VCaP (cell line): ENCODE measurements at regions not wholly inside any gene's neighbourhood (a gene's known extent, or its start where the extent isn't known, plus 50 kb on each side); places are given as distances from the start of the nearest gene placed in this dataset.

Experiments used
- H3K27ac ChIP-seq: fragments of 450-650 bp; 2 replicates; pipeline ENCODE4 v1.5.1; 2017
- CTCF ChIP-seq: fragments of 450-650 bp; conservative IDR thresholded peaks from 2 replicates; pipeline ENCODE4 v1.5.1; 2017; ENCODE audit warnings: mild to moderate bottlenecking, moderate library complexity

GRCh38 chr10:59125666-59126065, 50.8 kb upstream of the PHYHIPL start:
- TF ChIP-seq CTCF, result no peak
- H3K27ac ChIP-seq, result no peak overlapping the region

- H3K27ac ChIP-seq, result no peak overlapping the region
- no peak for TF ChIP-seq CTCF
These were observed 50.2 kb upstream of the PHYHIPL start for GRCh38 chr10:59126261-59126660.
